K562 (cell line): ENCODE measurements at regions not wholly inside any gene's neighbourhood (a gene's known extent, or its start where the extent isn't known, plus 50 kb on each side); places are given as distances from the start of the nearest gene placed in this dataset.

Source experiments
- CBX2 ChIP-seq: fragments of 200-600 bp; sonication (generic); IDR thresholded peaks from one replicate; pipeline ENCODE4 v1.6.1; 2012; ENCODE audit warnings: mild to moderate bottlenecking, low read length, inconsistent platforms; ENCODE audit not compliant: insufficient read depth, poor library complexity, severe bottlenecking
- FIP1L1 ChIP-seq: fragments of 200-400 bp; formaldehyde crosslinking; IDR thresholded peaks from 2 replicates; pipeline ENCODE4 v1.6.1; 2018; ENCODE audit warnings: mild to moderate bottlenecking, low read depth, low read length; ENCODE audit not compliant: poor library complexity, severe bottlenecking
- FOXK1 ChIP-seq: sonication (generic); formaldehyde crosslinking; IDR thresholded peaks from 2 replicates; pipeline ENCODE4 v1.8.0; 2022; ENCODE audit warnings: missing genetic modification reagents, mild to moderate bottlenecking, borderline replicate concordance
- GATAD2A ChIP-seq: fragments of 450-650 bp; IDR thresholded peaks from 2 replicates; pipeline ENCODE4 v1.6.1; 2017
- MCM7 ChIP-seq, 2 experiments: fragments of 450-650 bp; IDR thresholded peaks; 2 replicates each; pipeline ENCODE4 v1.6.1; 2016 to 2018
- NBN ChIP-seq: fragments of 450-650 bp; IDR thresholded peaks from 2 replicates; pipeline ENCODE4 v1.6.1; 2016; ENCODE audit warnings: low read depth, mild to moderate bottlenecking
- NFE2 ChIP-seq: IDR thresholded peaks from 2 replicates; pipeline ENCODE4 v1.6.1; 2014; ENCODE audit warnings: antibody characterized with exemption, low read depth
- SIX5 ChIP-seq, 2 experiments: IDR thresholded peaks; 2 replicates each; pipeline ENCODE4 v1.6.1; 2011; ENCODE audit warnings: low read length in 2 of 2, borderline replicate concordance in 1 of 2, low read depth in 1 of 2, mild to moderate bottlenecking in 1 of 2, moderate library complexity in 1 of 2; ENCODE audit not compliant: insufficient read depth in 1 of 2
- TAF9B ChIP-seq: fragments of 450-650 bp; IDR thresholded peaks from 2 replicates; pipeline ENCODE4 v1.6.1; 2018; ENCODE audit warnings: mild to moderate bottlenecking; ENCODE audit not compliant: partially characterized antibody
- TBL1XR1 ChIP-seq, 2 experiments: IDR thresholded peaks; 2 replicates each; pipeline ENCODE4 v1.6.1; 2012; ENCODE audit warnings: improper control_type of control experiment in 2 of 2, low read length in 2 of 2, mild to moderate bottlenecking in 1 of 2
- THRAP3 ChIP-seq: fragments of 450-650 bp; IDR thresholded peaks from 2 replicates; pipeline ENCODE4 v1.6.1; 2016; ENCODE audit warnings: mild to moderate bottlenecking, inconsistent platforms, borderline replicate concordance
- U2AF1 ChIP-seq: fragments of 200-400 bp; formaldehyde crosslinking; optimal IDR thresholded peaks from 2 replicates; pipeline ENCODE3; 2017; ENCODE audit warnings: mild to moderate bottlenecking, low read depth, low read length, moderate library complexity
- ZKSCAN1 ChIP-seq: fragments of 150-350 bp; IDR thresholded peaks from 2 replicates; pipeline ENCODE4 v1.6.1; 2016; ENCODE audit warnings: low read depth, low read length
- ZNF121 ChIP-seq: sonication (generic); formaldehyde crosslinking; conservative IDR thresholded peaks from 2 replicates; pipeline ENCODE4 v1.8.0; 2022; ENCODE audit warnings: missing genetic modification reagents
- ZNF124 ChIP-seq: sonication (generic); formaldehyde crosslinking; IDR thresholded peaks from 2 replicates; pipeline ENCODE4 v1.8.1; 2022; ENCODE audit warnings: missing genetic modification reagents
- ZNF445 ChIP-seq: fragments of 250-450 bp; sonication (Bioruptor Pico); IDR thresholded peaks from 2 replicates; pipeline ENCODE4 v1.4.0; 2020; ENCODE audit warnings: low read depth, mild to moderate bottlenecking, moderate library complexity
- ZNF586 ChIP-seq: fragments of 450-650 bp; formaldehyde crosslinking; conservative IDR thresholded peaks from 2 replicates; pipeline ENCODE4 v1.4.0; 2020; ENCODE audit warnings: mild to moderate bottlenecking, moderate library complexity
- ZNF76 ChIP-seq: fragments of 250-450 bp; sonication (Bioruptor Pico); IDR thresholded peaks from 2 replicates; pipeline ENCODE4 v1.4.0; 2020; ENCODE audit warnings: mild to moderate bottlenecking, moderate library complexity, borderline replicate concordance
- TF ChIP-seq, protein P1 (sequence below): sonication (generic); formaldehyde crosslinking; IDR thresholded peaks from 2 replicates; pipeline ENCODE4 v1.8.0; 2022; ENCODE audit warnings: mild to moderate bottlenecking, missing genetic modification reagents
- TF ChIP-seq, protein P2 (sequence below): fragments of 450-650 bp; IDR thresholded peaks from 2 replicates; pipeline ENCODE4 v1.6.1; 2016
- TF ChIP-seq, protein P3 (sequence below), 2 experiments: fragments of 250-450 bp in 1 of 2; fragments of 450-650 bp in 1 of 2; sonication (Bioruptor Pico) in 1 of 2; IDR thresholded peaks; 2 replicates each; pipeline versions ENCODE4 v1.6.1 to v1.8.0; 2016 to 2021; ENCODE audit warnings: mild to moderate bottlenecking in 2 of 2, moderate library complexity in 2 of 2, missing compliant biosample characterization in 1 of 2, missing genetic modification characterization in 1 of 2
- TF ChIP-seq, protein P4 (sequence below): fragments of 250-450 bp; sonication (Bioruptor Pico); IDR thresholded peaks from 2 replicates; pipeline ENCODE4 v1.4.0; 2020

DNA sequence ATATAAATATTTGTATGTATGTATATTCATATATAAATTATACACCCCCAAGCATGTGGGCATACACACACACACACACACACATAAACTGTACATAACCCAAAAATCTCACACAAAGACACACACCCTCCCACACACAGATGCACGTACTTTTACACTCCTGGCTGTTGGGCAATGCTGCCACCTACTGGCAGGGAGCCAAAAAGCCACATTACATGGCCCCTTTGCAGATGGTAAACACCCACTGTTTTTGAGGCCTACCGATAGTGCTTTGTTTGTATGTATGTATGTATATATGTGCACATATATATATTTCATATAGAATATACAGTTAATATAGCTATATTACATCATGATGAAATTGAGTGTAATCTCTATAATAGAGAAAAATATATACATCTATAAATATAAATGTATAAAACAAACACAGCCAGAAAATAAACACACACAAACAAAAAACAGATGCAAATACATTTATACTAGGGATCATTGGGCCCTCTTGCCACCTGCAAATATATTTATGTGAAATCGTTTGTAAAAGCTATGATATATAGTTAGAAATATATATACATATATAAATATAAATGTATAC lies 120.1 kb upstream of the ACBD5 start (continued):
- TF ChIP-seq, protein P1, sequence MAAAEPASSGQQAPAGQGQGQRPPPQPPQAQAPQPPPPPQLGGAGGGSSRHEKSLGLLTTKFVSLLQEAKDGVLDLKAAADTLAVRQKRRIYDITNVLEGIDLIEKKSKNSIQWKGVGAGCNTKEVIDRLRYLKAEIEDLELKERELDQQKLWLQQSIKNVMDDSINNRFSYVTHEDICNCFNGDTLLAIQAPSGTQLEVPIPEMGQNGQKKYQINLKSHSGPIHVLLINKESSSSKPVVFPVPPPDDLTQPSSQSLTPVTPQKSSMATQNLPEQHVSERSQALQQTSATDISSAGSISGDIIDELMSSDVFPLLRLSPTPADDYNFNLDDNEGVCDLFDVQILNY (CRISPR knock-in tag) = no peak
- TF ChIP-seq TBL1XR1 (IDR thresholded peaks at IDR 0.05; ENCODE audit: low read length in 2 of 2) (no peak), ZNF445 (CRISPR knock-in tag) (no peak), U2AF1 (no peak), TAF9B (no peak), ZKSCAN1 (no peak), ZNF124 (CRISPR knock-in tag) (no peak), FIP1L1 (no peak), SIX5 (IDR thresholded peaks at IDR 0.05; ENCODE audit: borderline replicate concordance in 1 of 2, insufficient read depth in 1 of 2, low read depth in 1 of 2, low read length in 2 of 2) (no peak), NFE2 (no peak), ZNF121 (no peak), CBX2 (no peak), GATAD2A (no peak), FOXK1 (no peak), MCM7 (IDR thresholded peaks at IDR 0.05) (no peak), ZNF586 (CRISPR knock-in tag) (no peak), ZNF76 (no peak), NBN (no peak), THRAP3 (no peak)
- TF ChIP-seq, protein P2, sequence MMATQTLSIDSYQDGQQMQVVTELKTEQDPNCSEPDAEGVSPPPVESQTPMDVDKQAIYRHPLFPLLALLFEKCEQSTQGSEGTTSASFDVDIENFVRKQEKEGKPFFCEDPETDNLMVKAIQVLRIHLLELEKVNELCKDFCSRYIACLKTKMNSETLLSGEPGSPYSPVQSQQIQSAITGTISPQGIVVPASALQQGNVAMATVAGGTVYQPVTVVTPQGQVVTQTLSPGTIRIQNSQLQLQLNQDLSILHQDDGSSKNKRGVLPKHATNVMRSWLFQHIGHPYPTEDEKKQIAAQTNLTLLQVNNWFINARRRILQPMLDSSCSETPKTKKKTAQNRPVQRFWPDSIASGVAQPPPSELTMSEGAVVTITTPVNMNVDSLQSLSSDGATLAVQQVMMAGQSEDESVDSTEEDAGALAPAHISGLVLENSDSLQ = no peak
- TF ChIP-seq, protein P3, sequence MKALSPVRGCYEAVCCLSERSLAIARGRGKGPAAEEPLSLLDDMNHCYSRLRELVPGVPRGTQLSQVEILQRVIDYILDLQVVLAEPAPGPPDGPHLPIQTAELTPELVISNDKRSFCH (CRISPR knock-in tag; IDR thresholded peaks at IDR 0.05) = no peak
- TF ChIP-seq, protein P3 (tag; IDR thresholded peaks at IDR 0.05) = no peak
- TF ChIP-seq, protein P4, sequence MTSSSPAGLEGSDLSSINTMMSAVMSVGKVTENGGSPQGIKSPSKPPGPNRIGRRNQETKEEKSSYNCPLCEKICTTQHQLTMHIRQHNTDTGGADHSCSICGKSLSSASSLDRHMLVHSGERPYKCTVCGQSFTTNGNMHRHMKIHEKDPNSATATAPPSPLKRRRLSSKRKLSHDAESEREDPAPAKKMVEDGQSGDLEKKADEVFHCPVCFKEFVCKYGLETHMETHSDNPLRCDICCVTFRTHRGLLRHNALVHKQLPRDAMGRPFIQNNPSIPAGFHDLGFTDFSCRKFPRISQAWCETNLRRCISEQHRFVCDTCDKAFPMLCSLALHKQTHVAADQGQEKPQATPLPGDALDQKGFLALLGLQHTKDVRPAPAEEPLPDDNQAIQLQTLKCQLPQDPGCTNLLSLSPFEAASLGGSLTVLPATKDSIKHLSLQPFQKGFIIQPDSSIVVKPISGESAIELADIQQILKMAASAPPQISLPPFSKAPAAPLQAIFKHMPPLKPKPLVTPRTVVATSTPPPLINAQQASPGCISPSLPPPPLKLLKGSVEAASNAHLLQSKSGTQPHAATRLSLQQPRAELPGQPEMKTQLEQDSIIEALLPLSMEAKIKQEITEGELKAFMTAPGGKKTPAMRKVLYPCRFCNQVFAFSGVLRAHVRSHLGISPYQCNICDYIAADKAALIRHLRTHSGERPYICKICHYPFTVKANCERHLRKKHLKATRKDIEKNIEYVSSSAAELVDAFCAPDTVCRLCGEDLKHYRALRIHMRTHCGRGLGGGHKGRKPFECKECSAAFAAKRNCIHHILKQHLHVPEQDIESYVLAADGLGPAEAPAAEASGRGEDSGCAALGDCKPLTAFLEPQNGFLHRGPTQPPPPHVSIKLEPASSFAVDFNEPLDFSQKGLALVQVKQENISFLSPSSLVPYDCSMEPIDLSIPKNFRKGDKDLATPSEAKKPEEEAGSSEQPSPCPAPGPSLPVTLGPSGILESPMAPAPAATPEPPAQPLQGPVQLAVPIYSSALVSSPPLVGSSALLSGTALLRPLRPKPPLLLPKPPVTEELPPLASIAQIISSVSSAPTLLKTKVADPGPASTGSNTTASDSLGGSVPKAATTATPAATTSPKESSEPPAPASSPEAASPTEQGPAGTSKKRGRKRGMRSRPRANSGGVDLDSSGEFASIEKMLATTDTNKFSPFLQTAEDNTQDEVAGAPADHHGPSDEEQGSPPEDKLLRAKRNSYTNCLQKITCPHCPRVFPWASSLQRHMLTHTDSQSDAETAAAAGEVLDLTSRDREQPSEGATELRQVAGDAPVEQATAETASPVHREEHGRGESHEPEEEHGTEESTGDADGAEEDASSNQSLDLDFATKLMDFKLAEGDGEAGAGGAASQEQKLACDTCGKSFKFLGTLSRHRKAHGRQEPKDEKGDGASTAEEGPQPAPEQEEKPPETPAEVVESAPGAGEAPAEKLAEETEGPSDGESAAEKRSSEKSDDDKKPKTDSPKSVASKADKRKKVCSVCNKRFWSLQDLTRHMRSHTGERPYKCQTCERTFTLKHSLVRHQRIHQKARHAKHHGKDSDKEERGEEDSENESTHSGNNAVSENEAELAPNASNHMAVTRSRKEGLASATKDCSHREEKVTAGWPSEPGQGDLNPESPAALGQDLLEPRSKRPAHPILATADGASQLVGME (CRISPR knock-in tag) = no peak
